GM23338 (cell line): ENCODE measurements at regions not wholly inside any gene's neighbourhood (a gene's known extent, or its start where the extent isn't known, plus 50 kb on each side); places are given as distances from the start of the nearest gene placed in this dataset.

Source experiments
- ATAC-seq: fragments of 200-7000 bp; cut with Tn5 transposase; 3 replicates; pipeline ENCODE4 v1.9.1; 2020
- DNase-seq: peaks from one replicate; pipeline ENCODE4 v3.0.0-alpha.2; 2015; ENCODE audit warnings: low spot score
- H2AFZ ChIP-seq: fragments of 200-600 bp; sonication (generic); 2 replicates; pipeline ENCODE4 v1.8.0; 2016; ENCODE audit warnings: antibody characterized with exemption, mild to moderate bottlenecking, moderate library complexity
- H3F3A ChIP-seq: fragments of 200-600 bp; sonication (generic); replicated peaks from 2 replicates; pipeline ENCODE4 v1.8.0; 2017; ENCODE audit warnings: antibody characterized with exemption, mixed run types, low read depth
- H3K27ac ChIP-seq: fragments of 200-600 bp; sonication (generic); 2 replicates; pipeline ENCODE4 v1.6.1; 2016; ENCODE audit warnings: low read depth
- H3K27me3 ChIP-seq: fragments of 200-600 bp; sonication (generic); 2 replicates; pipeline ENCODE4 v1.8.0; 2016; ENCODE audit warnings: mild to moderate bottlenecking, mixed run types, moderate library complexity; ENCODE audit not compliant: insufficient read depth
- H3K36me3 ChIP-seq: fragments of 200-600 bp; sonication (generic); 2 replicates; pipeline ENCODE4 v1.8.0; 2016; ENCODE audit warnings: mild to moderate bottlenecking; ENCODE audit not compliant: insufficient read depth
- H3K4me1 ChIP-seq: fragments of 200-600 bp; sonication (generic); 2 replicates; pipeline ENCODE4 v1.8.0; 2016; ENCODE audit warnings: mild to moderate bottlenecking, moderate library complexity; ENCODE audit not compliant: insufficient read depth
- H3K4me2 ChIP-seq: fragments of 200-600 bp; sonication (generic); 2 replicates; pipeline ENCODE4 v1.7.1; 2017; ENCODE audit warnings: mixed run types
- H3K4me3 ChIP-seq: fragments of 200-600 bp; sonication (generic); 2 replicates; pipeline ENCODE4 v1.6.1; 2016; ENCODE audit warnings: mixed run types
- H3K79me2 ChIP-seq: fragments of 200-600 bp; sonication (generic); replicated peaks from 2 replicates; pipeline ENCODE4 v1.8.0; 2017; ENCODE audit warnings: mild to moderate bottlenecking; ENCODE audit not compliant: insufficient read depth
- H3K9me2 ChIP-seq: fragments of 200-600 bp; sonication (generic); 2 replicates; pipeline ENCODE4 v1.8.0; 2017; ENCODE audit not compliant: insufficient read depth
- H4K20me1 ChIP-seq: fragments of 200-600 bp; sonication (generic); replicated peaks from 2 replicates; pipeline ENCODE4 v1.8.0; 2017; ENCODE audit warnings: mild to moderate bottlenecking; ENCODE audit not compliant: insufficient read depth
- H3K27ac Mint-ChIP-seq: 2 replicates; pipeline ENCODE4 v1.8.0; 2020; ENCODE audit warnings: inconsistent platforms, mild to moderate bottlenecking, moderate library complexity, mixed read lengths
- H3K27me3 Mint-ChIP-seq: 3 replicates; pipeline ENCODE4 v1.8.0; 2022; ENCODE audit warnings: low read depth, mild to moderate bottlenecking, moderate library complexity, mixed read lengths, inconsistent platforms; ENCODE audit not compliant: insufficient read depth, poor library complexity
- H3K36me3 Mint-ChIP-seq: 3 replicates; pipeline ENCODE4 v1.8.0; 2021; ENCODE audit warnings: low read depth, mild to moderate bottlenecking, inconsistent platforms, moderate library complexity, mixed read lengths
- H3K4me1 Mint-ChIP-seq: 3 replicates; pipeline ENCODE4 v1.8.0; 2020; ENCODE audit warnings: mild to moderate bottlenecking, inconsistent platforms, mixed read lengths
- H3K4me3 Mint-ChIP-seq: 3 replicates; pipeline ENCODE4 v1.8.0; 2021; ENCODE audit warnings: moderate library complexity, mild to moderate bottlenecking, inconsistent platforms, mixed read lengths
- H3K9me3 Mint-ChIP-seq: 3 replicates; pipeline ENCODE4 v1.8.0; 2020; ENCODE audit warnings: moderate library complexity, mild to moderate bottlenecking, inconsistent platforms, mixed read lengths
- CREB1 ChIP-seq: fragments of 250-450 bp; sonication (Bioruptor Pico); IDR thresholded peaks from 2 replicates; pipeline ENCODE4 v1.5.0; 2020; ENCODE audit warnings: low read depth, mild to moderate bottlenecking, moderate library complexity
- ETS1 ChIP-seq: IDR thresholded peaks from 2 replicates; pipeline ENCODE4 v1.6.1; 2016; ENCODE audit warnings: antibody characterized with exemption
- EZH2 ChIP-seq: fragments of 200-600 bp; sonication (generic); IDR thresholded peaks from one replicate; pipeline ENCODE4 v1.8.0; 2017; ENCODE audit warnings: antibody characterized with exemption, mild to moderate bottlenecking, low read depth; ENCODE audit not compliant: unreplicated experiment
- EZH2phosphoT487 ChIP-seq: fragments of 200-600 bp; sonication (generic); IDR thresholded peaks from one replicate; pipeline ENCODE4 v1.8.1; 2018; ENCODE audit warnings: antibody characterized with exemption; ENCODE audit not compliant: unreplicated experiment
- JUNB ChIP-seq: IDR thresholded peaks from one replicate; pipeline ENCODE4 v1.6.1; 2016; ENCODE audit warnings: antibody characterized with exemption; ENCODE audit not compliant: unreplicated experiment
- NANOG ChIP-seq: IDR thresholded peaks from 2 replicates; pipeline ENCODE4 v1.6.1; 2016; ENCODE audit warnings: antibody characterized with exemption, borderline replicate concordance
- POLR2AphosphoS5 ChIP-seq: IDR thresholded peaks from 2 replicates; pipeline ENCODE4 v1.6.1; 2016; ENCODE audit warnings: antibody characterized with exemption, low read depth
- REST ChIP-seq: IDR thresholded peaks from one replicate; pipeline ENCODE4 v1.6.1; 2018; ENCODE audit warnings: antibody characterized with exemption; ENCODE audit not compliant: unreplicated experiment
- STAT1 ChIP-seq: IDR thresholded peaks from one replicate; pipeline ENCODE4 v1.6.1; 2016; ENCODE audit warnings: antibody characterized with exemption; ENCODE audit not compliant: unreplicated experiment
- ZNF331 ChIP-seq: fragments of 250-450 bp; sonication (Bioruptor Pico); IDR thresholded peaks from 2 replicates; pipeline ENCODE4 v1.5.0; 2020; ENCODE audit warnings: low read depth, mild to moderate bottlenecking, moderate library complexity

- no peak overlapping the region for H3K27ac ChIP-seq
- H3K27ac Mint-ChIP-seq = no peak overlapping the region
- ATAC-seq (no peak), DNase-seq (no peak)
- no peak overlapping the region for H3K4me3 ChIP-seq
- H3K27me3 ChIP-seq = no peaks in the 10 kb centered on the region
- H3K36me3 ChIP-seq = no peaks in the 10 kb centered on the region
- no peaks in the 10 kb centered on the region for H3K36me3 Mint-ChIP-seq
- H4K20me1 ChIP-seq = no peaks in the 10 kb centered on the region
- H3K27me3 Mint-ChIP-seq = peaks cover 6% of the 10 kb centered on the region
- no peak overlapping the region for H2AFZ ChIP-seq
- H3K4me3 Mint-ChIP-seq = no peak overlapping the region
- H3K4me1 Mint-ChIP-seq = 0 out of 3 replicates have a peak, but pooled peaks cover 5% of the 10 kb centered on the region
- H3K4me1 ChIP-seq = no peaks in the 10 kb centered on the region
- no peaks in the 10 kb centered on the region for H3K9me3 Mint-ChIP-seq
- no peak for TF ChIP-seq POLR2AphosphoS5
- TF ChIP-seq ETS1 = no peak
- H3F3A ChIP-seq = no peaks in the 10 kb centered on the region
- no peak overlapping the region for H3K4me2 ChIP-seq
- no peaks in the 10 kb centered on the region for H3K9me2 ChIP-seq
- H3K79me2 ChIP-seq = no peaks in the 10 kb centered on the region
Observed at GRCh38 chr1:29389533-29390041, 153.3 kb downstream of the PTPRU start.

GRCh38 chr1:29388884-29389283, 152.6 kb downstream of the PTPRU start:
- H3K4me2 ChIP-seq = no peak overlapping the region
- no peak overlapping the region for H3K4me3 Mint-ChIP-seq
- ATAC-seq (no peak), DNase-seq (no peak)
- no peak overlapping the region for H3K27ac Mint-ChIP-seq
- H3K36me3 Mint-ChIP-seq = no peaks in the 10 kb centered on the region
- H4K20me1 ChIP-seq = no peaks in the 10 kb centered on the region
- no peaks in the 10 kb centered on the region for H3F3A ChIP-seq
- H3K4me3 ChIP-seq = no peak overlapping the region
- no peaks in the 10 kb centered on the region for H3K9me3 Mint-ChIP-seq
- H3K27ac ChIP-seq = no peak overlapping the region
- H3K4me1 Mint-ChIP-seq = peaks cover 9% of the 10 kb centered on the region; the same call in 2 of the 3 replicates
- no peak overlapping the region for H2AFZ ChIP-seq
- H3K27me3 ChIP-seq = no peaks in the 10 kb centered on the region
- H3K79me2 ChIP-seq = no peaks in the 10 kb centered on the region
- H3K9me2 ChIP-seq = no peaks in the 10 kb centered on the region
- H3K36me3 ChIP-seq = no peaks in the 10 kb centered on the region
- H3K4me1 ChIP-seq = no peaks in the 10 kb centered on the region; the same call in 1 of the 2 replicates
- peaks cover 7% of the 10 kb centered on the region for H3K27me3 Mint-ChIP-seq
- TF ChIP-seq REST (no peak), ETS1 (no peak), JUNB (no peak), EZH2 (no peak), NANOG (no peak), STAT1 (no peak), EZH2phosphoT487 (no peak), ZNF331 (CRISPR knock-in tag) (no peak), CREB1 (CRISPR knock-in tag) (no peak), POLR2AphosphoS5 (no peak)
